HEK293 (cell line): ENCODE measurements at regions not wholly inside any gene's neighbourhood (a gene's known extent, or its start where the extent isn't known, plus 50 kb on each side); places are given as distances from the start of the nearest gene placed in this dataset.

ENCODE experiments used
- CTCF ChIA-PET: fragments of 350-600 bp; formaldehyde crosslinking; extraction: SDS; loops from one replicate; lab custom pipeline; 2021; ENCODE audit warnings: antibody characterized with exemption; lab: Yijun Ruan, JAX
- POLR2A ChIA-PET: fragments of 300-600 bp; formaldehyde crosslinking; extraction: SDS; loops from one replicate; lab custom pipeline; 2020; ENCODE audit warnings: antibody characterized with exemption, inconsistent platforms; lab: Yijun Ruan, JAX
- H3K27ac ChIP-seq: fragments of 200-500 bp; sonication (Bioruptor generic); 2 replicates; pipeline ENCODE4 v1.5.1; 2014; ENCODE audit warnings: low read depth, low read length, control low read depth, inconsistent platforms; ENCODE audit errors: extremely low read depth
- H3K36me3 ChIP-seq, 2 experiments: fragments of 200-500 bp in 1 of 2; sonication (Bioruptor generic) in 1 of 2; 1 replicate in 1 of 2; 2 replicates in 1 of 2; pipeline ENCODE4 v1.5.1; 2014 to 2017; ENCODE audit warnings: inconsistent platforms in 2 of 2, low read length in 2 of 2; ENCODE audit not compliant: control insufficient read depth in 2 of 2, insufficient read depth in 1 of 2
- H3K4me1 ChIP-seq: fragments of 200-500 bp; sonication (Bioruptor generic); 2 replicates; pipeline ENCODE4 v1.5.1; 2014; ENCODE audit warnings: mild to moderate bottlenecking, low read length, inconsistent platforms; ENCODE audit not compliant: control insufficient read depth, insufficient read depth
- H3K4me3 ChIP-seq: 2 replicates; pipeline ENCODE4 v1.5.1; 2011; ENCODE audit warnings: low read depth, mild to moderate bottlenecking, control low read depth, low read length, moderate library complexity
- H3K9me3 ChIP-seq: fragments of 200-500 bp; sonication (Bioruptor generic); 2 replicates; pipeline ENCODE4 v1.5.1; 2014; ENCODE audit warnings: low read depth, low read length, inconsistent platforms; ENCODE audit not compliant: control insufficient read depth, insufficient read depth
- HOXC10 ChIP-seq: sonication (generic); formaldehyde crosslinking; IDR thresholded peaks from 2 replicates; pipeline ENCODE4 v1.8.1; 2023; ENCODE audit warnings: mild to moderate bottlenecking, missing genetic modification reagents
- MEIS1 ChIP-seq: sonication (generic); formaldehyde crosslinking; IDR thresholded peaks from 2 replicates; pipeline ENCODE4 v1.8.1; 2022; ENCODE audit warnings: missing genetic modification reagents, mild to moderate bottlenecking, borderline replicate concordance
- RBAK ChIP-seq: fragments of 450-650 bp; formaldehyde crosslinking; IDR thresholded peaks from 2 replicates; pipeline ENCODE4 v1.5.1; 2016; ENCODE audit warnings: missing biosample characterization, missing genetic modification characterization
- SCRT1 ChIP-seq: fragments of 450-650 bp; formaldehyde crosslinking; IDR thresholded peaks from 2 replicates; pipeline ENCODE4 v1.5.1; 2016; ENCODE audit warnings: missing biosample characterization, missing genetic modification characterization, borderline replicate concordance
- SP3 ChIP-seq: fragments of 450-650 bp; formaldehyde crosslinking; IDR thresholded peaks from 2 replicates; pipeline ENCODE4 v1.5.1; 2016; ENCODE audit warnings: missing biosample characterization, missing genetic modification characterization
- YY1 ChIP-seq: fragments of 450-650 bp; formaldehyde crosslinking; IDR thresholded peaks from 2 replicates; pipeline ENCODE4 v1.5.1; 2018; ENCODE audit warnings: missing biosample characterization, missing genetic modification characterization
- ZBTB1 ChIP-seq: fragments of 450-650 bp; formaldehyde crosslinking; IDR thresholded peaks from 2 replicates; pipeline ENCODE4 v1.5.1; 2016; ENCODE audit warnings: missing biosample characterization, missing genetic modification characterization
- ZBTB17 ChIP-seq: fragments of 450-650 bp; formaldehyde crosslinking; IDR thresholded peaks from 2 replicates; pipeline ENCODE4 v1.5.1; 2016; ENCODE audit warnings: missing biosample characterization, missing genetic modification characterization
- ZEB2 ChIP-seq: fragments of 450-650 bp; formaldehyde crosslinking; IDR thresholded peaks from 2 replicates; pipeline ENCODE4 v1.5.1; 2016; ENCODE audit warnings: missing biosample characterization, missing genetic modification characterization
- ZFP3 ChIP-seq: fragments of 450-650 bp; formaldehyde crosslinking; IDR thresholded peaks from 2 replicates; pipeline ENCODE4 v1.5.1; 2016; ENCODE audit warnings: low read depth, missing biosample characterization, missing genetic modification characterization
- ZFP41 ChIP-seq: fragments of 450-650 bp; formaldehyde crosslinking; IDR thresholded peaks from 2 replicates; pipeline ENCODE4 v1.5.1; 2016; ENCODE audit warnings: missing biosample characterization, missing genetic modification characterization, borderline replicate concordance
- ZNF140 ChIP-seq: fragments of 450-650 bp; formaldehyde crosslinking; IDR thresholded peaks from 2 replicates; pipeline ENCODE4 v1.5.1; 2016; ENCODE audit warnings: missing biosample characterization, missing genetic modification characterization
- ZNF146 ChIP-seq: fragments of 450-650 bp; formaldehyde crosslinking; IDR thresholded peaks from 2 replicates; pipeline ENCODE4 v1.5.1; 2016; ENCODE audit warnings: missing biosample characterization, missing genetic modification characterization
- ZNF2 ChIP-seq: fragments of 450-650 bp; formaldehyde crosslinking; IDR thresholded peaks from 2 replicates; pipeline ENCODE4 v1.5.1; 2016; ENCODE audit warnings: missing biosample characterization, missing genetic modification characterization
- ZNF214 ChIP-seq: fragments of 450-650 bp; formaldehyde crosslinking; IDR thresholded peaks from 2 replicates; pipeline ENCODE4 v1.5.1; 2017; ENCODE audit warnings: missing biosample characterization, mild to moderate bottlenecking, missing genetic modification characterization, borderline replicate concordance
- ZNF394 ChIP-seq: fragments of 450-650 bp; formaldehyde crosslinking; IDR thresholded peaks from 2 replicates; pipeline ENCODE4 v1.5.1; 2016; ENCODE audit warnings: missing biosample characterization, missing genetic modification characterization, mild to moderate bottlenecking, moderate library complexity, borderline replicate concordance
- ZNF404 ChIP-seq: fragments of 450-650 bp; formaldehyde crosslinking; IDR thresholded peaks from 2 replicates; pipeline ENCODE4 v1.5.1; 2017; ENCODE audit warnings: missing biosample characterization, missing genetic modification characterization
- ZNF473 ChIP-seq: fragments of 450-650 bp; formaldehyde crosslinking; IDR thresholded peaks from 2 replicates; pipeline ENCODE4 v1.5.1; 2017; ENCODE audit warnings: missing biosample characterization, missing genetic modification characterization
- ZNF48 ChIP-seq: fragments of 450-650 bp; formaldehyde crosslinking; IDR thresholded peaks from 2 replicates; pipeline ENCODE4 v1.5.1; 2016; ENCODE audit warnings: missing biosample characterization, missing genetic modification characterization
- ZNF530 ChIP-seq: fragments of 450-650 bp; formaldehyde crosslinking; IDR thresholded peaks from 2 replicates; pipeline ENCODE4 v1.5.1; 2016; ENCODE audit warnings: low read depth, missing biosample characterization, missing genetic modification characterization
- ZNF544 ChIP-seq: fragments of 450-650 bp; formaldehyde crosslinking; IDR thresholded peaks from 2 replicates; pipeline ENCODE4 v1.5.0; 2017; ENCODE audit warnings: missing biosample characterization, missing genetic modification characterization
- ZNF560 ChIP-seq: fragments of 450-650 bp; formaldehyde crosslinking; IDR thresholded peaks from 2 replicates; pipeline ENCODE4 v1.5.1; 2017; ENCODE audit warnings: missing biosample characterization, missing genetic modification characterization, borderline replicate concordance
- ZNF585B ChIP-seq: fragments of 450-650 bp; formaldehyde crosslinking; IDR thresholded peaks from 2 replicates; pipeline ENCODE4 v1.5.1; 2016; ENCODE audit warnings: missing biosample characterization, missing genetic modification characterization
- ZNF623 ChIP-seq: fragments of 450-650 bp; formaldehyde crosslinking; IDR thresholded peaks from 2 replicates; pipeline ENCODE4 v1.5.1; 2016; ENCODE audit warnings: missing biosample characterization, missing genetic modification characterization
- ZNF701 ChIP-seq: fragments of 450-650 bp; formaldehyde crosslinking; IDR thresholded peaks from 2 replicates; pipeline ENCODE4 v1.5.1; 2016; ENCODE audit warnings: missing biosample characterization, missing genetic modification characterization
- ZNF792 ChIP-seq: fragments of 450-650 bp; formaldehyde crosslinking; IDR thresholded peaks from 2 replicates; pipeline ENCODE4 v1.5.1; 2016; ENCODE audit warnings: missing biosample characterization, missing genetic modification characterization
- ZNF837 ChIP-seq: fragments of 450-650 bp; formaldehyde crosslinking; IDR thresholded peaks from 2 replicates; pipeline ENCODE4 v1.5.1; 2016; ENCODE audit warnings: missing biosample characterization, missing genetic modification characterization
- ZSCAN16 ChIP-seq: fragments of 450-650 bp; formaldehyde crosslinking; IDR thresholded peaks from 2 replicates; pipeline ENCODE4 v1.5.1; 2016; ENCODE audit warnings: missing biosample characterization, missing genetic modification characterization
- ZSCAN30 ChIP-seq: fragments of 450-650 bp; IDR thresholded peaks from 2 replicates; pipeline ENCODE4 v1.5.1; 2018; ENCODE audit warnings: missing biosample characterization, mild to moderate bottlenecking, missing genetic modification characterization, moderate library complexity
- TF ChIP-seq, protein P1 (sequence below): fragments of 450-650 bp; formaldehyde crosslinking; IDR thresholded peaks from 2 replicates; pipeline ENCODE4 v1.5.1; 2017; ENCODE audit warnings: missing biosample characterization, missing genetic modification characterization
- TF ChIP-seq, protein P2 (sequence below): fragments of 450-650 bp; formaldehyde crosslinking; IDR thresholded peaks from 2 replicates; pipeline ENCODE4 v1.5.1; 2016; ENCODE audit warnings: missing biosample characterization, missing genetic modification characterization
- TF ChIP-seq, protein P3 (sequence below): IDR thresholded peaks from 2 replicates; pipeline ENCODE4 v1.6.1; 2011; ENCODE audit warnings: mild to moderate bottlenecking, low read depth, low read length, borderline replicate concordance
- TF ChIP-seq, protein P4 (sequence below): fragments of 450-650 bp; formaldehyde crosslinking; IDR thresholded peaks from 2 replicates; pipeline ENCODE4 v1.5.1; 2016; ENCODE audit warnings: missing biosample characterization, missing genetic modification characterization, low read depth

DNA sequence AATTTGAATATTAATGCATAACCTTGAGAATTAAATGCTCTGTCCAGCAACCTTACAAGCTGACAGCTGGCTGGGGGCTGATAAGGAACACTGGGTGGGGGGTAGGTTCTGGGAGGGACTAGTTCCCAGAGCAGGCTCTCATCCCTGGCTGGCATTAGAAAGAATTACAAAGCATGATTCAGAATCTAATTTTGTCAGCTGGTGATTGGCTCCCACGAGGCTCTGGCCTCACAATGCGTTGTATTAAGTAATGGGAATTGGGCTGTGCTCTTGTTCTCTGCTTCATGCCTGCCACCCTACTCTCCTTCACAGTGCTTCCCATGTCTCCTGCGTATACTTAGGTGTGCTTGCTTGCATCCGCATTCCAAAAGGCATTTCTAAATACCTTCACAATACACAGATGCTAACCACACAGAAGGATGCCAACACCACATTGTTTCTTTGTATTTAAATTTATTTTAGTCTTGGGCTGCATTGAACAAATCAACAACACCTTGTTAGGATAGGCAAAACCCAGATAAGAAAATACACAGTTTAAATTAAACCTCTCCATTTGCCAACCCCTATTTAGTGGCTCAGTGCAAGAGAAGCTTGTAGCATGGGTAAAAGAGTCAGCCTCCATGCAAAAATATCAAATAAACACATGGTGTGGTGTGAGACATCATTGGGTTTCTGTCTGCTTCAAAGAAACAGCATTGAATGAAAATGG is 434.5 kb upstream of the JAG1 start:
- Histone ChIP-seq H3K9me3 (no peaks in the 10 kb centered on the region), H3K4me1 (no peaks in the 10 kb centered on the region), H3K36me3 (no peaks in the 10 kb centered on the region), H3K4me3 (no peak overlapping the region), H3K27ac (no peak overlapping the region)
- ChIA-PET POLR2A (no interaction called here), CTCF (no interaction called here)
- TF ChIP-seq SP3 (tag by site-specific recombination): no peak
- TF ChIP-seq ZFP3 (tag by site-specific recombination): no peak
- TF ChIP-seq ZNF837 (tag by site-specific recombination): no peak
- no peak for TF ChIP-seq MEIS1 (CRISPR knock-in tag)
- TF ChIP-seq ZFP41 (tag by site-specific recombination): no peak
- TF ChIP-seq ZNF48 (tag by site-specific recombination): no peak
- no peak for TF ChIP-seq ZNF544
- no peak for TF ChIP-seq ZNF214 (tag by site-specific recombination)
- no peak for TF ChIP-seq ZSCAN16 (tag by site-specific recombination)
- no peak for TF ChIP-seq ZBTB17 (tag by site-specific recombination)
- TF ChIP-seq ZNF404: no peak
- no peak for TF ChIP-seq ZBTB1 (tag by site-specific recombination)
- TF ChIP-seq, protein P1, sequence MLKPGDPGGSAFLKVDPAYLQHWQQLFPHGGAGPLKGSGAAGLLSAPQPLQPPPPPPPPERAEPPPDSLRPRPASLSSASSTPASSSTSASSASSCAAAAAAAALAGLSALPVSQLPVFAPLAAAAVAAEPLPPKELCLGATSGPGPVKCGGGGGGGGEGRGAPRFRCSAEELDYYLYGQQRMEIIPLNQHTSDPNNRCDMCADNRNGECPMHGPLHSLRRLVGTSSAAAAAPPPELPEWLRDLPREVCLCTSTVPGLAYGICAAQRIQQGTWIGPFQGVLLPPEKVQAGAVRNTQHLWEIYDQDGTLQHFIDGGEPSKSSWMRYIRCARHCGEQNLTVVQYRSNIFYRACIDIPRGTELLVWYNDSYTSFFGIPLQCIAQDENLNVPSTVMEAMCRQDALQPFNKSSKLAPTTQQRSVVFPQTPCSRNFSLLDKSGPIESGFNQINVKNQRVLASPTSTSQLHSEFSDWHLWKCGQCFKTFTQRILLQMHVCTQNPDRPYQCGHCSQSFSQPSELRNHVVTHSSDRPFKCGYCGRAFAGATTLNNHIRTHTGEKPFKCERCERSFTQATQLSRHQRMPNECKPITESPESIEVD: no peak
- TF ChIP-seq ZNF585B (tag by site-specific recombination): no peak

DNA sequence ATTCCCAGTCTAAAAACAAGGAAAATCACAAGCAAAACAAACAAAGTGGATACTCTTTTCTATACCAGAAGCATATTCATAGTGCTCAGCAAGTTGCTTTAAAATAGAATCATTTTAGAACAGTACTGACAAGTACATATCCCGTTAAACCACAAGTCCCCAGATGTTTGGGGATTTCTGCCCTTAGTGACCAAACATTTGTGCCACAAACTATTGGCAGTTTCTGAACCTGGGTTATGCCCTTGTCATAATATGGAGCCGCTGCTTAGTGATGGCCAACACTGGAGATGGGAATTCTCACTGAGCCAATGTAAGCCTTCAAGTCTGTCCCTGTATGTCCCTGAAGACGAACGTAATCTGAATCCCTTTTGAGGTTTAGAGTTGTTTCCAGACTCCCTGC is 436.7 kb upstream of the JAG1 start:
- Histone ChIP-seq H3K4me3 (no peak overlapping the region), H3K36me3 (no peaks in the 10 kb centered on the region), H3K4me1 (no peaks in the 10 kb centered on the region), H3K9me3 (no peaks in the 10 kb centered on the region), H3K27ac (no peak overlapping the region)
- ChIA-PET CTCF (interaction anchor here (0.6 kb wide), 1 partner anchor 1751 kb away, joined by 4 read pairs; no protein-coding TSS in a partner anchor), POLR2A (no interaction called here)
- no peak for TF ChIP-seq ZNF623 (tag by site-specific recombination)
- no peak for TF ChIP-seq ZNF530
- TF ChIP-seq, protein P2, sequence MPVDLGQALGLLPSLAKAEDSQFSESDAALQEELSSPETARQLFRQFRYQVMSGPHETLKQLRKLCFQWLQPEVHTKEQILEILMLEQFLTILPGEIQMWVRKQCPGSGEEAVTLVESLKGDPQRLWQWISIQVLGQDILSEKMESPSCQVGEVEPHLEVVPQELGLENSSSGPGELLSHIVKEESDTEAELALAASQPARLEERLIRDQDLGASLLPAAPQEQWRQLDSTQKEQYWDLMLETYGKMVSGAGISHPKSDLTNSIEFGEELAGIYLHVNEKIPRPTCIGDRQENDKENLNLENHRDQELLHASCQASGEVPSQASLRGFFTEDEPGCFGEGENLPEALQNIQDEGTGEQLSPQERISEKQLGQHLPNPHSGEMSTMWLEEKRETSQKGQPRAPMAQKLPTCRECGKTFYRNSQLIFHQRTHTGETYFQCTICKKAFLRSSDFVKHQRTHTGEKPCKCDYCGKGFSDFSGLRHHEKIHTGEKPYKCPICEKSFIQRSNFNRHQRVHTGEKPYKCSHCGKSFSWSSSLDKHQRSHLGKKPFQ: no peak
- TF ChIP-seq ZEB2 (tag by site-specific recombination): no peak
- TF ChIP-seq, protein P3, sequence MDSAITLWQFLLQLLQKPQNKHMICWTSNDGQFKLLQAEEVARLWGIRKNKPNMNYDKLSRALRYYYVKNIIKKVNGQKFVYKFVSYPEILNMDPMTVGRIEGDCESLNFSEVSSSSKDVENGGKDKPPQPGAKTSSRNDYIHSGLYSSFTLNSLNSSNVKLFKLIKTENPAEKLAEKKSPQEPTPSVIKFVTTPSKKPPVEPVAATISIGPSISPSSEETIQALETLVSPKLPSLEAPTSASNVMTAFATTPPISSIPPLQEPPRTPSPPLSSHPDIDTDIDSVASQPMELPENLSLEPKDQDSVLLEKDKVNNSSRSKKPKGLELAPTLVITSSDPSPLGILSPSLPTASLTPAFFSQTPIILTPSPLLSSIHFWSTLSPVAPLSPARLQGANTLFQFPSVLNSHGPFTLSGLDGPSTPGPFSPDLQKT: no peak
- TF ChIP-seq ZNF146 (tag by site-specific recombination): no peak
- TF ChIP-seq ZSCAN30 (tag by site-specific recombination): no peak
- no peak for TF ChIP-seq ZNF473 (tag by site-specific recombination)
- no peak for TF ChIP-seq YY1
- no peak for TF ChIP-seq ZNF140 (tag by site-specific recombination)
- no peak for TF ChIP-seq SCRT1 (tag by site-specific recombination)
- TF ChIP-seq ZNF394 (tag by site-specific recombination): no peak
- TF ChIP-seq ZNF701: no peak
- no peak for TF ChIP-seq ZNF792 (tag by site-specific recombination)
- TF ChIP-seq, protein P4, sequence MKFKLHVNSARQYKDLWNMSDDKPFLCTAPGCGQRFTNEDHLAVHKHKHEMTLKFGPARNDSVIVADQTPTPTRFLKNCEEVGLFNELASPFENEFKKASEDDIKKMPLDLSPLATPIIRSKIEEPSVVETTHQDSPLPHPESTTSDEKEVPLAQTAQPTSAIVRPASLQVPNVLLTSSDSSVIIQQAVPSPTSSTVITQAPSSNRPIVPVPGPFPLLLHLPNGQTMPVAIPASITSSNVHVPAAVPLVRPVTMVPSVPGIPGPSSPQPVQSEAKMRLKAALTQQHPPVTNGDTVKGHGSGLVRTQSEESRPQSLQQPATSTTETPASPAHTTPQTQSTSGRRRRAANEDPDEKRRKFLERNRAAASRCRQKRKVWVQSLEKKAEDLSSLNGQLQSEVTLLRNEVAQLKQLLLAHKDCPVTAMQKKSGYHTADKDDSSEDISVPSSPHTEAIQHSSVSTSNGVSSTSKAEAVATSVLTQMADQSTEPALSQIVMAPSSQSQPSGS (tag by site-specific recombination): no peak
- no peak for TF ChIP-seq HOXC10 (CRISPR knock-in tag)
- TF ChIP-seq ZNF2 (tag by site-specific recombination): no peak
- no peak for TF ChIP-seq ZNF560 (tag by site-specific recombination)
- no peak for TF ChIP-seq RBAK (tag by site-specific recombination)
